Esophagus squamous epithelium (tissue), 5 donors: ENCODE measurements at regions not wholly inside any gene's neighbourhood (a gene's known extent, or its start where the extent isn't known, plus 50 kb on each side); places are given as distances from the start of the nearest gene placed in this dataset.

ENCODE experiments used
- DNase-seq: peaks from one replicate; lab custom pipeline; 2025; lab: John Stamatoyannopoulos, UW
- H3K27ac ChIP-seq, 4 donors: fragments of 200-600 bp; sonication (generic); one replicate each; pipeline ENCODE4 v1.5.1; 2016 to 2019; ENCODE audit warnings: mild to moderate bottlenecking in 1 of 4
- H3K27me3 ChIP-seq, 4 donors: fragments of 200-600 bp; sonication (generic); 1 replicate in 3 of 4; 2 replicates in 1 of 4; pipeline versions ENCODE4 v1.5.1 to v1.6.0; 2017 to 2021; ENCODE audit warnings: antibody characterized with exemption in 1 of 4
- H3K36me3 ChIP-seq, 3 donors: fragments of 200-600 bp; sonication (generic); one replicate each; pipeline ENCODE4 v1.5.1; 2016 to 2019
- H3K4me1 ChIP-seq, 3 donors: fragments of 200-600 bp; sonication (generic); one replicate each; pipeline ENCODE4 v1.5.1; 2017 to 2019
- H3K4me3 ChIP-seq, 4 donors: fragments of 200-600 bp; sonication (generic); 1 replicate in 3 of 4; 2 replicates in 1 of 4; pipeline ENCODE4 v1.5.1; 2016 to 2019; ENCODE audit warnings: mild to moderate bottlenecking in 2 of 4, moderate library complexity in 1 of 4
- H3K9me3 ChIP-seq, 3 donors: fragments of 200-600 bp; sonication (generic); one replicate each; pipeline ENCODE4 v1.5.1; 2016 to 2019
- CTCF ChIP-seq, 6 experiments: fragments of 450-650 bp in 4 of 6; fragments of 200-600 bp in 2 of 6; sonication (generic) in 2 of 6; IDR thresholded peaks; one replicate each; pipeline ENCODE4 v1.5.1; 2016 to 2019; ENCODE audit warnings: antibody characterized with exemption in 6 of 6, mild to moderate bottlenecking in 4 of 6, moderate library complexity in 4 of 6
- POLR2A ChIP-seq, 4 donors: fragments of 450-650 bp; IDR thresholded peaks; one replicate each; pipeline ENCODE4 v1.6.1; 2017; ENCODE audit warnings: antibody characterized with exemption in 4 of 4, mild to moderate bottlenecking in 4 of 4, moderate library complexity in 3 of 4
- WGBS, 2 donors: methylation state at CpG; one replicate each; pipeline ENCODE4 v1.1.5; 2018; 5-methylcytosine and 5-hydroxymethylcytosine counted together
- intact Hi-C: fragments of 100-400 bp; cut with DNase I; formaldehyde crosslinking; loops from one replicate; pipeline ENCODE4 v1.15.0; 2022
- donor health status: DM: yes; HTN: yes; CAD: no.

- no peaks in the 10 kb centered on the region for H3K36me3 ChIP-seq
- 8 to 28% methylated on average over 2 of the region's 4 CpGs for WGBS, 2 donors
- TF ChIP-seq POLR2A (IDR thresholded peaks at IDR 0.05) (no peak), CTCF (IDR thresholded peaks at IDR 0.05) (peak in 1 of 6 experiments; percentile 20)
- H3K4me3 ChIP-seq: no peak overlapping the region
- intact Hi-C loops: no loop called here
- H3K27ac ChIP-seq: no peak overlapping the region
- H3K4me1 ChIP-seq: peaks cover 7 to 17% (median 13%) of the 10 kb centered on the region in 3 donors
- no peaks in the 10 kb centered on the region for H3K27me3 ChIP-seq
- H3K9me3 ChIP-seq: no peaks in the 10 kb centered on the region
- no peak for DNase-seq
Measured at GRCh38 chr7:50962962-50963374, 180.3 kb upstream of the GRB10 start.

- DNase-seq: no peak
- Histone ChIP-seq H3K27ac (no peak overlapping the region), H3K36me3 (no peaks in the 10 kb centered on the region), H3K9me3 (no peaks in the 10 kb centered on the region), H3K27me3 (no peaks in the 10 kb centered on the region), H3K4me1 (peaks cover 7 to 17% (median 13%) of the 10 kb centered on the region in 3 donors), H3K4me3 (no peak overlapping the region)
- TF ChIP-seq CTCF (IDR thresholded peaks at IDR 0.05) (no peak), POLR2A (IDR thresholded peaks at IDR 0.05) (no peak)
- WGBS, 2 donors: 31 to 45% methylated on average over 10 of the region's 10 CpGs
- intact Hi-C loops: no loop called here
Measured at GRCh38 chr7:50962281-50962883, 179.7 kb upstream of the GRB10 start.

GRCh38 chr7:50960621-50961310, 178.1 kb upstream of the GRB10 start:
- Histone ChIP-seq H3K4me3 (no peak overlapping the region), H3K27ac (no peak overlapping the region), H3K9me3 (no peaks in the 10 kb centered on the region), H3K36me3 (no peaks in the 10 kb centered on the region), H3K4me1 (peaks cover 7 to 17% (median 13%) of the 10 kb centered on the region in 3 donors), H3K27me3 (no peaks in the 10 kb centered on the region)
- DNase-seq: no peak
- whole genome bisulfite sequencing, 2 donors: 73 to 78% methylated on average over 14 of the region's 14 CpGs
- intact Hi-C loops: no loop called here
- TF ChIP-seq POLR2A (IDR thresholded peaks at IDR 0.05) (no peak), CTCF (IDR thresholded peaks at IDR 0.05) (no peak)

- no peak for TF ChIP-seq POLR2A (IDR thresholded peaks at IDR 0.05)
- no peak for TF ChIP-seq CTCF (IDR thresholded peaks at IDR 0.05)
- WGBS, 2 donors: 50 to 100% methylated on average over 1 of the region's 1 CpG
- peaks cover 7 to 17% (median 13%) of the 10 kb centered on the region in 3 donors for H3K4me1 ChIP-seq
- H3K9me3 ChIP-seq: no peaks in the 10 kb centered on the region
- no peak overlapping the region for H3K27ac ChIP-seq
- H3K36me3 ChIP-seq: no peaks in the 10 kb centered on the region
- intact Hi-C loops: no loop called here
- H3K27me3 ChIP-seq: no peaks in the 10 kb centered on the region
- H3K4me3 ChIP-seq: no peak overlapping the region
- DNase-seq: no peak
Measured at GRCh38 chr7:50959991-50960390, 177.3 kb upstream of the GRB10 start.

GRCh38 chr7:50959560-50959959, 176.9 kb upstream of the GRB10 start:
- intact Hi-C loops: no loop called here
- DNase-seq: no peak
- 90% methylated on average over 3 of the region's 4 CpGs; no CpG with 5 or more reads in 1 of the 2 donors for WGBS, 2 donors
- H3K36me3 ChIP-seq: no peaks in the 10 kb centered on the region
- no peaks in the 10 kb centered on the region for H3K27me3 ChIP-seq
- H3K27ac ChIP-seq: no peak overlapping the region
- no peaks in the 10 kb centered on the region for H3K9me3 ChIP-seq
- H3K4me1 ChIP-seq: peaks cover 7 to 19% (median 13%) of the 10 kb centered on the region in 3 donors
- no peak overlapping the region for H3K4me3 ChIP-seq
- no peak for TF ChIP-seq CTCF (IDR thresholded peaks at IDR 0.05)
- TF ChIP-seq POLR2A (IDR thresholded peaks at IDR 0.05): no peak
